ENCODE measurements at regions not wholly inside any gene's neighbourhood (a gene's known extent, or its start where the extent isn't known, plus 50 kb on each side); places are given as distances from the start of the nearest gene placed in this dataset.

- DNase-seq, result no peak
These were observed 107.2 kb downstream of the GTPBP8 start for GRCh38 chr3:113097960-113098447.

- DNase-seq, result no peak
These were observed 109.3 kb downstream of the GTPBP8 start for GRCh38 chr3:113100063-113100462.

GRCh38 chr3:113103588-113103987 lies 107.8 kb upstream of the BOC start:
- no peak for DNase-seq

GRCh38 chr3:113104357-113105092 lies 106.8 kb upstream of the BOC start:
- DNase-seq, result no peak

- no peak for DNase-seq
These were observed 106.3 kb upstream of the BOC start for GRCh38 chr3:113105093-113105449.

- no peak for DNase-seq
These were observed 105.2 kb upstream of the BOC start for GRCh38 chr3:113105966-113106660.

- DNase-seq, result no peak
These were observed 101.1 kb upstream of the BOC start for GRCh38 chr3:113110267-113110666.

- no peak for DNase-seq
These were observed 100.2 kb upstream of the BOC start for GRCh38 chr3:113111011-113111707.

- no peak for DNase-seq
These were observed 98.0 kb upstream of the BOC start for GRCh38 chr3:113113361-113113760.

GRCh38 chr3:113117511-113118234 lies 93.7 kb upstream of the BOC start:
- no peak for DNase-seq

GRCh38 chr3:113118336-113118735 lies 93.0 kb upstream of the BOC start:
- no peak for DNase-seq

GRCh38 chr3:113124256-113124830 lies 87.0 kb upstream of the BOC start:
- no peak for DNase-seq

GRCh38 chr3:113125951-113126350 lies 85.4 kb upstream of the BOC start:
- no peak for DNase-seq

GRCh38 chr3:113128386-113129015 lies 82.9 kb upstream of the BOC start:
- DNase-seq, result no peak

- no peak for DNase-seq
These were observed 82.2 kb upstream of the BOC start for GRCh38 chr3:113129168-113129567.

GRCh38 chr3:113132571-113132996 lies 78.8 kb upstream of the BOC start:
- DNase-seq, result no peak

- DNase-seq, result no peak
These were observed 78.2 kb upstream of the BOC start for GRCh38 chr3:113133140-113133539.

- DNase-seq, result no peak
These were observed 75.3 kb upstream of the BOC start for GRCh38 chr3:113136071-113136470.

GRCh38 chr3:113136544-113136943 lies 74.8 kb upstream of the BOC start:
- DNase-seq, result no peak

- DNase-seq, result no peak
These were observed 72.3 kb upstream of the BOC start for GRCh38 chr3:113138839-113139743.

GRCh38 chr3:113140876-113141275 lies 70.5 kb upstream of the BOC start:
- DNase-seq, result no peak

Measured in NCI-H2107 (cell line).